B cell (primary cell): ENCODE measurements at regions not wholly inside any gene's neighbourhood (a gene's known extent, or its start where the extent isn't known, plus 50 kb on each side); places are given as distances from the start of the nearest gene placed in this dataset.

Experiments used
- ATAC-seq: fragments of 200-7000 bp; cut with Tn5 transposase; one replicate; pipeline ENCODE4 v1.10.0; 2021; ENCODE audit warnings: low read depth, mild to moderate bottlenecking, moderate number of reproducible peaks, moderate library complexity
- CTCF ChIA-PET: fragments of 350-600 bp; sonication (Branson Sonifier 250); formaldehyde crosslinking; loops from one replicate; lab custom pipeline; 2021; ENCODE audit warnings: antibody characterized with exemption, inconsistent platforms; lab: Charles Lee
- POLR2A ChIA-PET: fragments of 350-600 bp; sonication (Branson Sonifier 250); formaldehyde crosslinking; loops from one replicate; lab custom pipeline; 2021; ENCODE audit warnings: antibody characterized with exemption; lab: Charles Lee
- DNase-seq: peaks from one replicate; pipeline ENCODE4 v3.0.0; 2013
- H2AFZ ChIP-seq: 2 replicates; pipeline ENCODE4 v1.6.1; 2012; ENCODE audit warnings: mild to moderate bottlenecking, low read depth, low read length; ENCODE audit not compliant: insufficient read depth, poor library complexity, severe bottlenecking
- H3K27ac ChIP-seq, 2 donors: 1 replicate in 1 of 2; 2 replicates in 1 of 2; pipeline ENCODE4 v1.5.1; 2012 to 2013; ENCODE audit warnings: low read length in 2 of 2, mild to moderate bottlenecking in 2 of 2, moderate library complexity in 1 of 2
- H3K27me3 ChIP-seq, 4 experiments: fragments of 200-600 bp in 1 of 4; sonication (generic) in 1 of 4; replicated peaks in 1 of 4; 1 replicate in 2 of 4; 2 replicates in 2 of 4; pipeline versions ENCODE4 v1.6.1 to v1.7.0; 2013 to 2016; ENCODE audit warnings: low read length in 3 of 4, mild to moderate bottlenecking in 2 of 4, mixed read lengths in 1 of 4, moderate library complexity in 1 of 4; ENCODE audit not compliant: insufficient read depth in 4 of 4, control insufficient read depth in 3 of 4; ENCODE audit errors: control extremely low read depth in 1 of 4
- H3K36me3 ChIP-seq, 2 experiments: replicated peaks in 1 of 2; 1 replicate in 1 of 2; 2 replicates in 1 of 2; pipeline versions ENCODE4 v1.6.1 to v1.7.1; 2013; ENCODE audit warnings: low read length in 1 of 2; ENCODE audit not compliant: insufficient read depth in 2 of 2, control insufficient read depth in 1 of 2; ENCODE audit errors: control extremely low read depth in 1 of 2, extremely low read depth in 1 of 2
- H3K4me1 ChIP-seq, 2 donors: fragments of 200-600 bp in 1 of 2; sonication (generic) in 1 of 2; 1 replicate in 1 of 2; 2 replicates in 1 of 2; pipeline versions ENCODE4 v1.5.1 to v1.6.1; 2013 to 2017; ENCODE audit warnings: low read length in 2 of 2; ENCODE audit not compliant: control insufficient read depth in 2 of 2, insufficient read depth in 2 of 2
- H3K4me2 ChIP-seq: replicated peaks from 2 replicates; pipeline ENCODE3; 2012; ENCODE audit warnings: mild to moderate bottlenecking, low read depth, low read length; ENCODE audit not compliant: poor library complexity, severe bottlenecking
- H3K4me3 ChIP-seq, 5 experiments: fragments of 200-600 bp in 1 of 5; sonication (generic) in 1 of 5; 1 replicate in 3 of 5; 2 replicates in 2 of 5; pipeline versions ENCODE4 v1.5.1 to v1.7.0; 2011 to 2016; ENCODE audit warnings: low read length in 4 of 5, mild to moderate bottlenecking in 4 of 5, low read depth in 2 of 5, control low read depth in 1 of 5, moderate library complexity in 1 of 5; ENCODE audit not compliant: insufficient read depth in 1 of 5; ENCODE audit errors: control extremely low read depth in 1 of 5, extremely low read depth in 1 of 5
- H3K79me2 ChIP-seq: fragments of 200-600 bp; sonication (generic); one replicate; pipeline ENCODE4 v1.6.0; 2016; ENCODE audit warnings: low read length; ENCODE audit not compliant: control insufficient read depth, insufficient read depth
- H3K9ac ChIP-seq: fragments of 200-600 bp; sonication (generic); 2 replicates; pipeline ENCODE4 v1.6.1; 2017; ENCODE audit warnings: mild to moderate bottlenecking, low read length, moderate library complexity
- H3K9me3 ChIP-seq, 3 donors: one replicate each; pipeline versions ENCODE4 v1.6.1 to v1.7.1; 2013; ENCODE audit warnings: low read length in 2 of 3; ENCODE audit not compliant: control insufficient read depth in 2 of 3, insufficient read depth in 1 of 3; ENCODE audit errors: control extremely low read depth in 1 of 3
- H4K20me1 ChIP-seq: 2 replicates; pipeline ENCODE4 v1.6.0; 2012; ENCODE audit warnings: mild to moderate bottlenecking, low read length; ENCODE audit not compliant: insufficient read depth, control insufficient read depth, poor library complexity, severe bottlenecking
- H3K27ac Mint-ChIP-seq: one replicate; pipeline ENCODE4 v1.8.0; 2021; ENCODE audit warnings: mixed read lengths
- H3K27me3 Mint-ChIP-seq: one replicate; pipeline ENCODE4 v1.8.0; 2021; ENCODE audit warnings: mixed read lengths
- H3K4me1 Mint-ChIP-seq: one replicate; pipeline ENCODE4 v1.8.0; 2021; ENCODE audit warnings: mixed read lengths
- H3K4me3 Mint-ChIP-seq: one replicate; pipeline ENCODE4 v1.8.0; 2021; ENCODE audit warnings: mixed read lengths
- H3K9me3 Mint-ChIP-seq: one replicate; pipeline ENCODE4 v1.8.0; 2022; ENCODE audit warnings: mixed read lengths; ENCODE audit not compliant: insufficient read depth
- CTCF ChIP-seq: fragments of 200-600 bp; IDR thresholded peaks from one replicate; pipeline ENCODE4 v1.8.0; 2022; ENCODE audit warnings: antibody characterized with exemption, mild to moderate bottlenecking
- EZH2 ChIP-seq: IDR thresholded peaks from 2 replicates; pipeline ENCODE4 v1.6.1; 2012; ENCODE audit warnings: borderline replicate concordance, low read depth, mild to moderate bottlenecking, moderate library complexity, low read length; ENCODE audit not compliant: insufficient read depth, poor library complexity, severe bottlenecking
- WGBS: methylation state at CpG from one replicate; pipeline ENCODE4 v1.1.5; 2013; ENCODE audit warnings: missing lambda C conversion rate; ENCODE audit not compliant: insufficient coverage; 5-methylcytosine and 5-hydroxymethylcytosine counted together
- intact Hi-C: fragments of 100-400 bp; cut with micrococcal nuclease; formaldehyde crosslinking; loops from one replicate; pipeline ENCODE4 v1.10.0; 2022

- Histone ChIP-seq H3K9me3 (peaks cover 0 to 3% (median 0%) of the 10 kb centered on the region in 3 donors), H3K27ac (no peak overlapping the region), H2AFZ (no peak overlapping the region), H3K4me1 (no peaks in the 10 kb centered on the region), H3K27me3 (no peaks in the 10 kb centered on the region), H3K4me3 (no peak overlapping the region), H3K4me2 (no peak overlapping the region), H3K36me3 (no peaks in the 10 kb centered on the region), H3K9ac (no peak overlapping the region), H4K20me1 (no peaks in the 10 kb centered on the region), H3K79me2 (no peaks in the 10 kb centered on the region)
- WGBS = 82% methylated on average over 2 of the region's 7 CpGs
- ATAC-seq (no peak), DNase-seq (peak; percentile 2)
- Mint-ChIP-seq H3K9me3 (no peaks in the 10 kb centered on the region), H3K27me3 (no peaks in the 10 kb centered on the region), H3K4me3 (no peak overlapping the region), H3K4me1 (no peaks in the 10 kb centered on the region), H3K27ac (no peak overlapping the region)
- ChIA-PET POLR2A (no interaction called here), CTCF (no interaction called here)
- intact Hi-C loops = no loop called here
- TF ChIP-seq CTCF (no peak), EZH2 (no peak)
These were observed 222.7 kb upstream of the HAND2 start for GRCh38 chr4:173752610-173753230.

- POLR2A ChIA-PET = no interaction called here
- Histone ChIP-seq H3K79me2 (no peaks in the 10 kb centered on the region), H3K9me3 (peaks cover 0 to 3% (median 0%) of the 10 kb centered on the region in 3 donors), H3K4me3 (no peak overlapping the region), H3K27me3 (no peaks in the 10 kb centered on the region), H3K9ac (no peak overlapping the region), H3K4me1 (no peaks in the 10 kb centered on the region), H3K27ac (no peak overlapping the region), H2AFZ (no peak overlapping the region), H4K20me1 (no peaks in the 10 kb centered on the region), H3K36me3 (no peaks in the 10 kb centered on the region), H3K4me2 (no peak overlapping the region)
- intact Hi-C loops = no loop called here
- H3K27ac Mint-ChIP-seq = no peak overlapping the region
- no peak overlapping the region for H3K4me3 Mint-ChIP-seq
- CTCF ChIA-PET = no interaction called here
- ATAC-seq (no peak), DNase-seq (no peak)
- TF ChIP-seq EZH2 (no peak), CTCF (no peak)
- no peaks in the 10 kb centered on the region for H3K4me1 Mint-ChIP-seq
- H3K9me3 Mint-ChIP-seq = no peaks in the 10 kb centered on the region
- no CpG with 5 or more reads among the region's 1 CpG for WGBS
- H3K27me3 Mint-ChIP-seq = no peaks in the 10 kb centered on the region
These were observed 218.3 kb upstream of the HAND2 start for GRCh38 chr4:173748353-173748752.
